Testis (tissue), 2 donors: ENCODE measurements at regions not wholly inside any gene's neighbourhood (a gene's known extent, or its start where the extent isn't known, plus 50 kb on each side); places are given as distances from the start of the nearest gene placed in this dataset.

Source experiments
- CTCF ChIP-seq, 3 experiments: fragments of 450-650 bp in 2 of 3; fragments of 200-600 bp in 1 of 3; sonication (generic) in 1 of 3; IDR thresholded peaks; one replicate each; pipeline ENCODE4 v1.5.1; 2016 to 2019; ENCODE audit warnings: antibody characterized with exemption in 3 of 3, mild to moderate bottlenecking in 2 of 3, moderate library complexity in 1 of 3
- POLR2A ChIP-seq: fragments of 450-650 bp; IDR thresholded peaks from one replicate; pipeline ENCODE4 v1.6.1; 2017; ENCODE audit warnings: antibody characterized with exemption, mild to moderate bottlenecking, moderate library complexity

- TF ChIP-seq CTCF (IDR thresholded peaks at IDR 0.05): no peak
- no peak for TF ChIP-seq POLR2A
These were observed 108.2 kb downstream of the HTR1A start for GRCh38 chr5:63854076-63854475.
